GM19328 (cell line): ENCODE measurements at regions not wholly inside any gene's neighbourhood (a gene's known extent, or its start where the extent isn't known, plus 50 kb on each side); places are given as distances from the start of the nearest gene placed in this dataset.

ENCODE experiments used
- ATAC-seq: cut with Tn5 transposase; IDR thresholded peaks from one replicate; pipeline ENCODE4 v1.9.1; 2021; ENCODE audit warnings: mild to moderate bottlenecking, moderate library complexity; ENCODE audit not compliant: unreplicated experiment

GRCh38 chr5:8234179-8234770, 365.3 kb downstream of the MTRR start:
- no peak for ATAC-seq

- ATAC-seq: no peak
Measured at GRCh38 chr5:8238080-8238479, 369.1 kb downstream of the MTRR start.

GRCh38 chr5:8239198-8239597, 370.2 kb downstream of the MTRR start:
- no peak for ATAC-seq

GRCh38 chr5:8239646-8240045, 370.7 kb downstream of the MTRR start:
- no peak for ATAC-seq

GRCh38 chr5:8241076-8241475, 372.1 kb downstream of the MTRR start:
- ATAC-seq: no peak

- ATAC-seq: no peak
Measured at GRCh38 chr5:8241558-8241957, 372.6 kb downstream of the MTRR start.

GRCh38 chr5:8247049-8247899, 378.3 kb downstream of the MTRR start:
- no peak for ATAC-seq

- ATAC-seq: no peak
Measured at GRCh38 chr5:8253376-8253775, 384.4 kb downstream of the MTRR start.

GRCh38 chr5:8254674-8255073, 385.7 kb downstream of the MTRR start:
- ATAC-seq: no peak

- no peak for ATAC-seq
Measured at GRCh38 chr5:8258801-8259200, 389.9 kb downstream of the MTRR start.

GRCh38 chr5:8270246-8270645, 401.3 kb downstream of the MTRR start:
- no peak for ATAC-seq

- ATAC-seq: no peak
Measured at GRCh38 chr5:8280711-8281363, 411.9 kb downstream of the MTRR start.

GRCh38 chr5:8288334-8288733, 419.4 kb downstream of the MTRR start:
- no peak for ATAC-seq

GRCh38 chr5:8288897-8289516, 420.1 kb downstream of the MTRR start:
- ATAC-seq: no peak

GRCh38 chr5:8289779-8290178, 420.8 kb downstream of the MTRR start:
- no peak for ATAC-seq

- no peak for ATAC-seq
Measured at GRCh38 chr5:8290721-8291120, 421.8 kb downstream of the MTRR start.

- no peak for ATAC-seq
Measured at GRCh38 chr5:8291641-8292040, 422.7 kb downstream of the MTRR start.

GRCh38 chr5:8295141-8295540, 426.2 kb downstream of the MTRR start:
- ATAC-seq: no peak

- ATAC-seq: no peak
Measured at GRCh38 chr5:8299716-8300115, 430.8 kb downstream of the MTRR start.

GRCh38 chr5:8304341-8304740, 435.4 kb downstream of the MTRR start:
- no peak for ATAC-seq

GRCh38 chr5:8306288-8306896, 437.4 kb downstream of the MTRR start:
- ATAC-seq: no peak
